Ishikawa (cell line): ENCODE measurements at regions not wholly inside any gene's neighbourhood (a gene's known extent, or its start where the extent isn't known, plus 50 kb on each side); places are given as distances from the start of the nearest gene placed in this dataset.

Experiments
- CEBPB ChIP-seq: IDR thresholded peaks from 2 replicates; pipeline ENCODE4 v1.6.1; 2012
- CREB1 ChIP-seq: IDR thresholded peaks from 2 replicates; pipeline ENCODE4 v1.6.1; 2012; ENCODE audit warnings: low read depth
- EGR1 ChIP-seq: IDR thresholded peaks from 2 replicates; pipeline ENCODE4 v1.6.1; 2012
- EP300 ChIP-seq: IDR thresholded peaks from 2 replicates; pipeline ENCODE4 v1.6.1; 2012; ENCODE audit warnings: borderline replicate concordance
- FOXM1 ChIP-seq: IDR thresholded peaks from 2 replicates; pipeline ENCODE4 v1.6.1; 2012; ENCODE audit warnings: low read depth, borderline replicate concordance
- NFIC ChIP-seq: IDR thresholded peaks from 2 replicates; pipeline ENCODE4 v1.6.1; 2012
- RAD21 ChIP-seq: IDR thresholded peaks from 2 replicates; pipeline ENCODE4 v1.6.1; 2012; ENCODE audit warnings: low read depth
- TAF1 ChIP-seq: IDR thresholded peaks from 2 replicates; pipeline ENCODE4 v1.6.1; 2012; ENCODE audit warnings: low read depth, mild to moderate bottlenecking
- TCF12 ChIP-seq: IDR thresholded peaks from 2 replicates; pipeline ENCODE4 v1.6.1; 2012; ENCODE audit warnings: low read depth
- TEAD4 ChIP-seq: IDR thresholded peaks from 2 replicates; pipeline ENCODE4 v1.6.1; 2012
- USF1 ChIP-seq: IDR thresholded peaks from 2 replicates; pipeline ENCODE4 v1.6.1; 2012
- YY1 ChIP-seq: IDR thresholded peaks from 2 replicates; pipeline ENCODE4 v1.6.1; 2012; ENCODE audit warnings: low read depth
- ZBTB7A ChIP-seq: IDR thresholded peaks from 2 replicates; pipeline ENCODE4 v1.6.1; 2012; ENCODE audit warnings: low read depth
- TF ChIP-seq, protein P1 (sequence below): IDR thresholded peaks from 2 replicates; pipeline ENCODE4 v1.6.1; 2012
- TF ChIP-seq, protein P2 (sequence below): IDR thresholded peaks from 2 replicates; pipeline ENCODE4 v1.6.1; 2012; ENCODE audit warnings: low read depth, mild to moderate bottlenecking

DNA sequence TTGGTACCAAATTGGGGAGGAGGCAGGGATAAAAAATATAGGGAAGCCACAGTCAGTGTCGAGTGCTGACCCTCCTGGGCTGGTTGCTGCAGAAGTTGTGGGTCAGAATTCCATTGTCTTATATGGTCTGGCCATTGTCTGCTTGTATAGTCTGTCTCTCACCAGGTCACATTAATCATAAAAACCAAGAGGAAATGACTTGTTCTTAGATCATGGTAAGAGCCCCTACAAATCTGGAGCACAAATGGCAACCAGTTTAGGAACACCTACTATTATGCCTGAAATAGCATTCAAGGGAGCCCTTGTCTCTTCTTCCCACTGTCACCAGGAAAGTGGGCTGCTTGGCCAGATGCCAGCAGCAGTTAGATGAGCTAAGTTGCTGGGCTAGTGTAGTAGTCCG lies 119.7 kb upstream of the RMP24 start:
- TF ChIP-seq RAD21: no peak
- TF ChIP-seq TCF12: no peak
- TF ChIP-seq, protein P1, sequence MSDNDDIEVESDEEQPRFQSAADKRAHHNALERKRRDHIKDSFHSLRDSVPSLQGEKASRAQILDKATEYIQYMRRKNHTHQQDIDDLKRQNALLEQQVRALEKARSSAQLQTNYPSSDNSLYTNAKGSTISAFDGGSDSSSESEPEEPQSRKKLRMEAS: no peak
- no peak for TF ChIP-seq EGR1
- no peak for TF ChIP-seq ZBTB7A
- no peak for TF ChIP-seq USF1
- no peak for TF ChIP-seq EP300
- TF ChIP-seq FOXM1: no peak

DNA sequence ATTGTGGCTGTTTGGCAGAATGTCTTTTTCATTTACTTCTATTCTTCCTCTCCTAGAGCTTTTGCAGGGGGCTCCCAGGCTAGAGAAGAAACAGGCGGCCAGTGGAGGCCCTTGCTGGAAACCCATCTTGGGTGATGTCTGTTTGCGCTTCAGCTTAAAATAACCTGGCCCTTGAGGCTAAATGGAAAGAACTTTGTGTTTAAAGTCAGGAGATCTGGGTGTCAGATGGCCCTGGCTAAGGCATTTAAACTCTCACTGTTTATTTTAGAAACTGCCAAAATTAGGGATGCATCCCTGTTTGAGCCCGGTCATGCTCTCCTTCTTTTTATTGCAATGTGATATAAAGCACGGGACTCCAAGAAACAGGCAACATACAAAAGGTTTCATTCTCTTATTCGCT lies 118.4 kb upstream of the RMP24 start:
- TF ChIP-seq USF1: no peak
- TF ChIP-seq RAD21: no peak
- no peak for TF ChIP-seq CEBPB
- TF ChIP-seq, protein P1: no peak
- TF ChIP-seq TAF1: no peak
- TF ChIP-seq TEAD4: no peak
- TF ChIP-seq CREB1: no peak
- TF ChIP-seq EP300: no peak
- TF ChIP-seq, protein P2, sequence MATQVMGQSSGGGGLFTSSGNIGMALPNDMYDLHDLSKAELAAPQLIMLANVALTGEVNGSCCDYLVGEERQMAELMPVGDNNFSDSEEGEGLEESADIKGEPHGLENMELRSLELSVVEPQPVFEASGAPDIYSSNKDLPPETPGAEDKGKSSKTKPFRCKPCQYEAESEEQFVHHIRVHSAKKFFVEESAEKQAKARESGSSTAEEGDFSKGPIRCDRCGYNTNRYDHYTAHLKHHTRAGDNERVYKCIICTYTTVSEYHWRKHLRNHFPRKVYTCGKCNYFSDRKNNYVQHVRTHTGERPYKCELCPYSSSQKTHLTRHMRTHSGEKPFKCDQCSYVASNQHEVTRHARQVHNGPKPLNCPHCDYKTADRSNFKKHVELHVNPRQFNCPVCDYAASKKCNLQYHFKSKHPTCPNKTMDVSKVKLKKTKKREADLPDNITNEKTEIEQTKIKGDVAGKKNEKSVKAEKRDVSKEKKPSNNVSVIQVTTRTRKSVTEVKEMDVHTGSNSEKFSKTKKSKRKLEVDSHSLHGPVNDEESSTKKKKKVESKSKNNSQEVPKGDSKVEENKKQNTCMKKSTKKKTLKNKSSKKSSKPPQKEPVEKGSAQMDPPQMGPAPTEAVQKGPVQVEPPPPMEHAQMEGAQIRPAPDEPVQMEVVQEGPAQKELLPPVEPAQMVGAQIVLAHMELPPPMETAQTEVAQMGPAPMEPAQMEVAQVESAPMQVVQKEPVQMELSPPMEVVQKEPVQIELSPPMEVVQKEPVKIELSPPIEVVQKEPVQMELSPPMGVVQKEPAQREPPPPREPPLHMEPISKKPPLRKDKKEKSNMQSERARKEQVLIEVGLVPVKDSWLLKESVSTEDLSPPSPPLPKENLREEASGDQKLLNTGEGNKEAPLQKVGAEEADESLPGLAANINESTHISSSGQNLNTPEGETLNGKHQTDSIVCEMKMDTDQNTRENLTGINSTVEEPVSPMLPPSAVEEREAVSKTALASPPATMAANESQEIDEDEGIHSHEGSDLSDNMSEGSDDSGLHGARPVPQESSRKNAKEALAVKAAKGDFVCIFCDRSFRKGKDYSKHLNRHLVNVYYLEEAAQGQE: no peak

DNA sequence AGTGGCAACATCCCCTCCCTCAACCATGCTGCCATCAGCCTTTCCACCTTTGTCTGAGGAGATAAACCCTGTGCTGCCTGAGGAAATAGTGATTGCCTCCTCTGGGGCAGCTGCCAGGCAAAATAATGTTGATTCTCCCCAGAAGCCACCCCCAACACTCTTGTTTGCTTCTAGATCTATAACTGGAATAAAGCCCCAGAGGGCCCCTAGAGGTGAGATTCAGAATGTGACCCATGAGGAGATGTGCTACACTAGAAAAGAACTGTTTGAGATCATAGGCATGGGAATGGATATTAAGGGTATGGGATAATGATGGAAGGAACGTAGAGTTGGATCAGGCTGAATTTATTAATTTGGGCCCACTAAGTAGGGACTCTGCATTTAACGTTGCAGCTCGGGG lies 116.3 kb upstream of the RMP24 start:
- TF ChIP-seq RAD21 (no peak), CREB1 (no peak), YY1 (no peak), USF1 (no peak), ZBTB7A (no peak), FOXM1 (no peak), CEBPB (no peak), EP300 (no peak), TAF1 (no peak), NFIC (no peak), TCF12 (no peak), EGR1 (no peak)
- TF ChIP-seq, protein P2: no peak
- TF ChIP-seq, protein P1: no peak

DNA sequence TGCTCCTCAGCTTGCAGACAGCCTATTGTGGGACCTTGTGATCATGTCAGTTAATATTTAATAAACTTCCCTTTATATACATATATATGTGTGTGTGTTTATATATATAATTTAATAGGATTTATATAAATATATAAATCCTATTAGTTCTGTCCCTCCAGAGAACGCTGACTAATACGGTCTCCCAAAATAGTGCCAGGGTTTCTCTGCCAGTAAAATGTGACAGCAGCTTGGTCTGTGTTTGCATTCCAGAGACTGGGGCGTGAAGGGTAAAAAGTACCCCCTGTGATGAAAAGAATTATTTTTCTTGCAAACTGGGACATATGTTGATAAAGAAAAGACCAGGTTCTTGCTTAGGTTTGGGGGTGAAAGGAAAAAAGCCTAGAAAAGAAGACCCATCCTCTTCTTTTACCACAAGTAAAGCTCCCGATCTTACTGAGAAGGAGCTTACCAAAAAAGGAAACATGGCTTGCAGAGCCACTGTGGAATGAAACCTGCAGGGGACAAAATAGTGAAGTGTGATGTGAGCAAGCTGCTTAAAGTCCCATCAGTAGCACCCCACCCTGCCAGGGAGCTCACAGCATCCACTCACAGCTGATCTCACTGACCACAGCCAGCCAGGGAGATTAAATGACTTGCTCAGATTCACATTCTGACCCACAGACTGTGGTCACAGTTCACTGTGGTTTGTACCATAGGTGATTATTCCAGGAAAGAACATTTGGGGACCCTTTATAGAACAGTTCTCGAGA lies 110.9 kb upstream of the RMP24 start:
- TF ChIP-seq YY1 (no peak), RAD21 (no peak), NFIC (no peak), TAF1 (no peak)
- TF ChIP-seq, protein P2: no peak
